GM19372 (cell line): ENCODE measurements at regions not wholly inside any gene's neighbourhood (a gene's known extent, or its start where the extent isn't known, plus 50 kb on each side); places are given as distances from the start of the nearest gene placed in this dataset.

Experiments used
- ATAC-seq: cut with Tn5 transposase; IDR thresholded peaks from one replicate; pipeline ENCODE4 v1.9.1; 2021; ENCODE audit warnings: mild to moderate bottlenecking, low read depth, moderate library complexity; ENCODE audit not compliant: unreplicated experiment

- ATAC-seq: no peak
Observed at GRCh38 chr22:48322907-48323306, 1504.8 kb downstream of the BRD1 start.

GRCh38 chr22:48321986-48322545 is 1505.6 kb downstream of the BRD1 start:
- no peak for ATAC-seq

DNA sequence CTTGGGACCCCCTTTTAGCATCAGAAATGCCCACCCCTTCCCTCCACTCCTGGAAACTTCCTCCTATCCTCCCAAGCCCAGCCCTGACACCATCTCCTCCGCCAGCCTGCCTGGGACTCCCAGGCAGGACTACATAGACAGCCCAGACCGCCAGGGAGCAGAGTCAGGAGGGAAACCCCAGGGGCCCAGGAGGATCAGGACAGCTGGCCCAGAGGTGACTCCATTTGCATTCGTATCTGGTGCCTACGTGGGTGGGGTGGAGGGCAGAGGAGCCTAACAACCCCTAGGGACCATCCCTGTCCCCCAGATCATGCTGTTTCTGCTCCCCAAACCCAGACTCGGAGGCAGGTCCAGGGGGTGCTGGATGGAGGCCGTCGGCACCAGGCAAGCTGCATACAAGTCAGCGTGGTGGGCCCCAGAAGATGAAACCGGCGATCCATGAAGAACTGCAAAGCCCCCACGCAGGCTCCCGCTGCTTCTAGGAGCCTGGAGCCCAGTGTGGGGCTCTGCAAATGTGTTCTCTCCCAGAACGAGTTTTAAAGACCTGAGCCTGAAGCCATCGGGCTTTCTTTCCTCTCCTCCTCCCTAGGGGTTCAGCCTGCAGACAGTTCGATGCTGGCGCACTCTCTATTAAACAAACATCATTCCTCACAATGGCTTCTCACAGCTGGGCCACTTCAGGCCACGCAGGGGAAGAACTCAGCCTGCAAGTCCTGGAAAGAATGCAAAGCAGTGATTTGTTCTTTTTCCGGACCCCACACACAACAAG is 1506.8 kb downstream of the BRD1 start:
- ATAC-seq: no peak

- ATAC-seq: no peak
Observed at GRCh38 chr22:48320048-48320682, 1507.5 kb downstream of the BRD1 start.

DNA sequence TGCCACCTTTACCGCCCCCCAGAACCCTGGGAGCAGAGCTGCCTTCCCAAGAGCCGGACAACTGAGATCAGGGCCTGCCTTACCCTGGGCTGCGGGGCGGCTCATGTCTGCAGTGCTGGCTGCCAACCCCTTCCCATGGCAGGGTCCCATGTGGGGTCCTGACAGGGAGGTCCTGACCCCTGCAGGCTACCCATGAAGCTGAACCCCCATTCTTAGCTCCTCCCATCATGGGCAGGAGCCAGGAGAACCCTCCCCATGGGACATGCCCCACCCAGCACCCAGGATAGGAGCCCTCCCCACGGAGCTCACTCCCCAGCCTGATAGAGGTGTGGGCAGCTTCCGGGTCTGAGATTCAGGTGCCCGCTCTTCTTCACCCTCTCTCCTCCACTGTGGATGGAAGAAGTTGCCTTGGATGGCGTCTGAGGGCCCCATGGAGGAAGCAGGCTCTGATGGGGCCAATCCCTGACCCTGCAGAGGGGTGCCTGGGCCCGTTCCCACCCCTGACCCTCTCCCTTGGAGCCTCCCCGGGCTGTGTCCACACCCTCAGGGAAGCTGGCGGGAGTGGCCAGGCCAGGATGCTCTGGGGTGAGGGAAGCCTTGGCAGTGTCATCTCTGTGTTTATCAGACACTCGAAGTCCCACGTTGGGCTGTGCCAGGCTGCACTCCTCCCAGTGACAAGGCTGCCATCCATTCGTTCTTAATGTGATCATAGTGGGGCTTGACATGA is 1508.2 kb downstream of the BRD1 start:
- ATAC-seq: no peak

DNA sequence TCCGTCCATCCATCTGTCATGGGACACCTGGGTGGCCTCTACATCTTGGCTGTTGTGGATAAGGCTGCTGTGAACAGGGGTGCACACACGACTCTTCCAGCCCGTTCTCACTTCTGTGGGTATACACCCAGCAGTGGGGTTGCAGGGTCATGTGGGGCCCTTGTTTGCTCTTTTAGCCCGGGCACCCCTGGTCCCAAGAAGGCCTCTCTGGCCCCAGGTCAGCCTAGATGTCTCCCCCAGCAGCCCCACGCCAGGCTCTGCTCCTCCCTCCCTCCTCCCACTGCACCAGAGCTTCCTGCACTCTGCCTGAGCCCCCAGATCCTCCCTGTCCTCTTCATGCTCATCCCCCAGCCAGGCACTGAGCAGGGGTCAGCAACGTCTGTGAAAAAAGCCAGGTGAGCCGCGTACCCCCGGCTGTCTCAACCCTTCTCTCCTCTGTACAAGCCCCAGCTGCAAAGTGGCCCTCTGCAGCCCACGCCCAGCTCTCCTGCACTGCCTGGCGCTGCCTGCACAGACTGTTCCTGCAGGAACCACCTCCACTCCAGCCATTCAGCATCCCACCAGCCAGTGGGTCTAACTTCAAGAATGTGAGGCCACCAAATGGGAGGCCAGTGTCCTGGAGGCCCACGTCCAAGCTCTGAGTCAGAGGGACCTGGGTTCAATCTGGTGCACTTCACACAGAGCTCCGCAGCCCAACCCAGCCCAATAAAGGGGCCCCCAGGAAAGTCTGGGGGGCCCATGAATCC is 1508.9 kb downstream of the BRD1 start:
- ATAC-seq: no peak

- ATAC-seq: no peak
Observed at GRCh38 chr22:48318173-48318572, 1509.5 kb downstream of the BRD1 start.

DNA sequence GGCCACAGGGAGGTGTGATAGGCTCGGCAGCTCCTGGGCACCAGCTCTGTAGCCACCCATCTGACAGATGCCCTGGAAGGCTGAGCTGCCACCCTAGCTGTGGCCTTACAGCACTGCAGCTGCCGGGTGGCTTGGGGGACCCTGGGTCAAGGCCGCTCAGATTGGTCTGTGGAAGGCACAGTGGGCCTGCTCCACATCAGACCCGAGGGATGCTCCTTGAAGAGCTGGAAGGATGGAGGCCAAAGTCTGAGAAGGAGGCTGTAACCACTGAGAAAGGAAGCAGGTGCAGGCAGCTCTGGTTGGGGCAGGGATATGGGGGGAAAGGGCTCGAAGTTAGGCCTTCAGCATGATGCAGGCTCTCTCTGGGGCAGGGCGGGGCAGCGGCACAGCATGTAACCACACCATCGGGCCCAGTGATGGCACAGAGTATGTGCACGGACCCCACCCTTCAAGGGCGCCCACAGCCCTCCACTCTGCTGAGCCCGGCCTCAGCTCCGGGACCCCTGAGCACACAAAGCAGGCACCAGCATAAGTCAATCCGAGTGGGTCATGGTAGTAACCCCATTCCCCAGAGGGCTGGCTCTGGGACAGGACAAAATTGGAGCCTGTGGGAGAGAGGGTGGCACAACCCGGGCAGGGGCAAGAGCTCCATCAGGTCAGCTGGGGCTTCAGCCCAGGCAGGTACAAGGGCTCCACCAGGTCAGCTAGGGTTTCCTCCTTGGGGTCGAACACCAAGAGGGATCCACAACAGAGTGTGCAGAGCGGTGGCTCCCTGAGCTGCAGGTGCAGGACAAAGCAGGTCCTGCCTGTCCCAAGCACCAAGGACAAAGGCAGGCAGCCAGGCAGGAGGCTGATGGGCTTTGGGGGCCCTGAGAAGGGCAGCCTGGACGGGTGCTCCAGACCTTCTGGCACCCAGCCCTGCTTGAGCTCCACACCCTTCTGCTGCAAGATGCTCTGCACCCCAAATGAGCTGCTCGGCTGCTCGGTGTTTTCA is 1511.1 kb downstream of the BRD1 start:
- no peak for ATAC-seq

DNA sequence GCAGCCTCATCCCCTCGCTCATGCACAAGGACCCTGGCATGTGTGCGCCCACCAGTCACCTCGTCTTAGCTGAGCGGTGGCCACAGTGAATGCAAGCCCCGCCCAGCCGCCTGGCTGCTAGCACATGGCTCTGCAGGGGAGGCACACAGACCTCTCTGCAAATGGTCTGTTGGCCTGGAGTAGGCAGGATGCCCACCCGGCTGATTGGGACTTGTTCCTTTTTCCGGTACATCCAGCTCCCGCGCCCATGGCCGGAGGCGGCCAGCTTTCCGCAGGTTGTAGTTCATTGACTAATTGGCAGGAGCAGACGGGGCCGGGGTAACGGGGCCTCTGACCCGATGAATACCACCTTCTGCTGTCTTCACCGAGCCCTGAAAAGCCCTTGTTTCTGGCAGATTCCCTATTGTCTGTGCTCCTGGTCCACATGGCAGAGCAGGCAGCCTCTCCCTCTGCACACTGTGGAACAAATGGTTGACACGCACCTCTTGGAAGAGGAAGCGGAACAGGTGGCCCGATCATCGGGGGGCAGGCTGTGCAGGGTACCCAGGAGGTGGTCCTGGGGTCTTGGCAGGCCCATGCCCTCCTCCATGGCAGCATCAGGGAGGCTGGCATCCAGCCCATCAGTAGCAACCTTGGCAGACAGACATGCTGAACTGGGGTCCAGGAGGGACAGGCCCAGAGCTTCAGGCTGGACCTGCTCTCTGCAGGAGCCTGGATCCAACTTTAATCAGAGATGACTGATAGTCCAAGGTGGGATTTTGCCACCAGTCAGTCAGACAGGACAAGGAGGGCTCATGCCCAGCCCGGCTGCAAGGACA is 1512.0 kb downstream of the BRD1 start:
- no peak for ATAC-seq

GRCh38 chr22:48314073-48314472 is 1513.6 kb downstream of the BRD1 start:
- ATAC-seq: no peak

GRCh38 chr22:48313175-48313830 is 1514.4 kb downstream of the BRD1 start:
- no peak for ATAC-seq

DNA sequence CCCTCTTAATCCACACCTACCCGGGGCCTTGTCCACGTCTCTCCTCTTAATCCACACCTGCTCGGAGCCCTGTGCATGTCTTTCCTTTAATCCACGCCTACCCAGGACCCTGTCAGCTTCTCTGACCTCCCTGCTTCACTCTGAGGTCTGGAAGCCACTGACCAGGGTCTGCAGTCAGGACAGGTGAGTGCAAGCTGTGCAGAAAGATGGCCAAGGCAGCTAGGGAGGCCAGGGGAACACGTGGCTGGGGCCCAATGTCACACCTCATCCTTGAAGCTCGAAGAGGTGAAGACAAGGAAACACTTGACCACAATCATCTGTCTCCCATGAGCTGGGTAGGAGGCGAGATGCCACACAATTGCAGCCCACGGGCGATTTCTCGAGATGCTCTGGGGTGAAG is 1516.9 kb downstream of the BRD1 start:
- ATAC-seq: no peak

DNA sequence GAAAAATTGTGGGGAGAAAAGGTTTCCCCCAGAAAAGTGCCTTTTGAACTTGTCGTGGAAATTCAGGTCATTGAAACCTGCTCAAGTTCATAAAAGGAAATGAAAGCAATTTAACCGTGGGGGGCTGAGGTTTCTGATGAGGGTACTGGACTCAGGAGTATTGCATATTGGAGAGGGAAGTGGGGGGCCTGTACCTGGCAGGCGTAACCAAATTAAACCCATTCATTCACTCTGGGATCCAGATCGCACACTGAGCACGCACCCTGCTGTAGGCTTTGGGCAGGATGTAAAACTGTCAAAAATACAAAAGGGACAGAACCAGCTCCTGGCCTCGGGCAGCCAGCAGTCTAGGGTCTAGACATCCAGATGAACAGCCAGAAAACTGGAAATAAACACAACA is 1517.4 kb downstream of the BRD1 start:
- ATAC-seq: no peak

GRCh38 chr22:48309836-48310235 is 1517.8 kb downstream of the BRD1 start:
- ATAC-seq: no peak

DNA sequence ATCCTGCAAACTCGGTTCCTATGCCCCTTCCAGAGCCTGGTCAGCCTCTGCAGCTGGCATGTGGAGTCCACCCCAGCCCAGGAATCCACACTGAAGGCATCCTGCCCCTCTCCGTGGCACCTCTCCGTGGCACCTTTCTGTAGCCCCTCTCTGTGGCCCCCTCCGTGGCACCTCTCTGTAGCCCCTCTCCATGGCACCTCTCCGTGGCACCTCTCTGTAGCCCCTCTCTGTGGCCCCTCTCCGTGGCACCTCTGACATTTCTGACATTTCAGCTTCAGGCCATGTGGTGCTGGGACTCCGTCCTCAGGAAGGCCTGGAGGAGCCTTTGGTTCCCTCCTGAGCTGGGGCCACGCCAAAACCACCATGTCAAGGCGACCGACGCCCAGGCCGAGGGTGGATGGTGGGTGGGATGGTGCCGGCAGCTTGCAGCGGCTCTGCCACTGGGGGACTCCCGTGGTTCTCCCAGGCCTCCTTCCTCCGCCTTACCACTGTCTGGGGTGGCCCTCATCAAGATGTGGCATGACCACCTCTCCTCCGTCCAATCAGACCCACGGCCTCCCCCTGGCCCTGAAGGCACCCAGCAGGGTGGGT is 1518.5 kb downstream of the BRD1 start:
- no peak for ATAC-seq

GRCh38 chr22:48307931-48308330 is 1519.7 kb downstream of the BRD1 start:
- no peak for ATAC-seq

DNA sequence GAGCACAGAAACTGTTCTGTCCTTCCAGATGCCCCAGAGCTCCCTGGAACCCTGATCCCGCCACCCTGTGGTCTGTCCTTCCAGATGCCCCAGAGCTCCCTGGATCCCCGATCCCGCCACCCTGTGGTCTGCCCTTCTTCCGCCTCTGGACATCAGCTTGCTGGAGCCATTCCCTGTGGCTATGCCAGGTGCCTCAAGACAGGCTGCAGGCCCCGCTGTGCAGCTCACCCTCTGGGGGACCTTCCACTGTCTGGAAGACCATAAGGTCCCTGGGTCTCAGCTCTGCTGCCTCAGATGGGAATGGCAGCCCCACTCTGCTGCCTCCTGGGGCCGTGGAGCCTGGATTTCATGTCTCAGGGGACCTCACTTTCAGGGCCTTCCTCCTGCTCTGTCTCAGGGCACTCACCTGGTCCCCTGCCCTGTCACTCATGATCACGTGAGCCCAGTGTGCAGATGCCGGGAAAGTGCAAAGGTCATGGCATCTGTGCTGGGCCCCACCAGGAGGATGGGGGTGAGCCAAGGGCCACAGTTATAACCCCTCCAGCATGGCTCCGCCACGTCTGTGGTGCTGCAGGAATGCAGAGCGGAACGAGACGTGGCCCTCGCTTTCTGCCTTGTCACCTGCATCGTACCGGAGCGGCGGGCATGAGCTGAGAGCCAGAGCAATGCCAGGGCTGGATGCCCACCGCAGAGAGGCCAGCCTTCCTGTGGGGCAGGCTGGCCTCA is 1520.7 kb downstream of the BRD1 start:
- ATAC-seq: no peak
